ENCODE measurements at regions not wholly inside any gene's neighbourhood (a gene's known extent, or its start where the extent isn't known, plus 50 kb on each side); places are given as distances from the start of the nearest gene placed in this dataset.
"Not testable (repeated sequence)": the region's sequence is repeated elsewhere in the genome, so short reads cannot be mapped to it uniquely, and the experiment has no call there.

GRCh38 chr2:226573158-226573557 lies 226.5 kb downstream of the IRS1 start:
- DNase-seq, result no peak

GRCh38 chr2:226564667-226565066 lies 235.0 kb downstream of the IRS1 start:
- no peak for DNase-seq

- DNase-seq, result no peak
Observed at GRCh38 chr2:226561962-226562361, 237.7 kb downstream of the IRS1 start.

GRCh38 chr2:226560325-226560724 lies 239.3 kb downstream of the IRS1 start:
- DNase-seq, result no peak

- no peak for DNase-seq
Observed at GRCh38 chr2:226559536-226559935, 240.1 kb downstream of the IRS1 start.

- DNase-seq, result no peak
Observed at GRCh38 chr2:226558418-226558817, 241.2 kb downstream of the IRS1 start.

- no peak for DNase-seq
Observed at GRCh38 chr2:226556050-226556449, 243.6 kb downstream of the IRS1 start.

- no peak for DNase-seq
Observed at GRCh38 chr2:226554701-226555100, 244.9 kb downstream of the IRS1 start.

- DNase-seq, result no peak
Observed at GRCh38 chr2:226553333-226553732, 246.3 kb downstream of the IRS1 start.

GRCh38 chr2:226552571-226553285 lies 246.9 kb downstream of the IRS1 start:
- no peak for DNase-seq

GRCh38 chr2:226551522-226552250 lies 247.9 kb downstream of the IRS1 start:
- DNase-seq, result no peak

- DNase-seq, result no peak
Observed at GRCh38 chr2:226550801-226551200, 248.8 kb downstream of the IRS1 start.

- DNase-seq, result no peak
Observed at GRCh38 chr2:226548732-226549131, 250.9 kb downstream of the IRS1 start.

GRCh38 chr2:226544596-226545210 lies 254.9 kb downstream of the IRS1 start:
- DNase-seq, result no peak

GRCh38 chr2:226540204-226540994 lies 259.2 kb downstream of the IRS1 start:
- DNase-seq, result no peak

- no peak for DNase-seq
Observed at GRCh38 chr2:226536410-226536809, 263.2 kb downstream of the IRS1 start.

GRCh38 chr2:226532976-226533375 lies 266.6 kb downstream of the IRS1 start:
- not testable (repeated sequence) for DNase-seq

GRCh38 chr2:226531061-226531810 lies 268.4 kb downstream of the IRS1 start:
- no peak for DNase-seq

GRCh38 chr2:226529556-226529955 lies 270.1 kb downstream of the IRS1 start:
- DNase-seq, result no peak

- DNase-seq, result no peak
Observed at GRCh38 chr2:226526716-226527115, 272.9 kb downstream of the IRS1 start.

GRCh38 chr2:226524381-226524843 lies 275.2 kb downstream of the IRS1 start:
- peak; percentile 27 for DNase-seq

GRCh38 chr2:226520723-226521122 lies 278.9 kb downstream of the IRS1 start:
- no peak for DNase-seq

Measured in inflammatory macrophage treated with lipopolysaccharide for 4 hours (primary cell).